ENCODE measurements at regions not wholly inside any gene's neighbourhood (a gene's known extent, or its start where the extent isn't known, plus 50 kb on each side); places are given as distances from the start of the nearest gene placed in this dataset.

- TF ChIP-seq CTCF (IDR thresholded peaks at IDR 0.05; ENCODE audit: extremely low read depth in 1 of 2, insufficient read depth in 1 of 2, low read depth in 1 of 2, low read length in 2 of 2) (no peak), POLR2A (IDR thresholded peaks at IDR 0.05; ENCODE audit: low read depth, low read length) (no peak), EZH2 (IDR thresholded peaks at IDR 0.05; ENCODE audit: borderline replicate concordance, low read depth, low read length, severe bottlenecking) (no peak)
Observed at GRCh38 chr2:111626037-111626864, 257.7 kb downstream of the ANAPC1 start.
